T-helper 17 cell (primary cell): ENCODE measurements at regions not wholly inside any gene's neighbourhood (a gene's known extent, or its start where the extent isn't known, plus 50 kb on each side); places are given as distances from the start of the nearest gene placed in this dataset.
"Not testable (repeated sequence)": the region's sequence is repeated elsewhere in the genome, so short reads cannot be mapped to it uniquely, and the experiment has no call there.

Source experiments
- ATAC-seq: fragments of 150-1000 bp; cut with Tn5 transposase; 2 replicates; pipeline ENCODE4 v1.10.0; 2021; ENCODE audit warnings: mild to moderate bottlenecking, moderate library complexity
- DNase-seq, 3 donors: peaks; one replicate each; pipeline versions ENCODE4 v3.0.0 to v3.0.0-alpha.2; 2020 to 2021
- H3K9me3 ChIP-seq: one replicate; pipeline ENCODE4 v1.7.0; 2013; ENCODE audit warnings: low read length, mild to moderate bottlenecking; ENCODE audit not compliant: control insufficient read depth, poor library complexity, severe bottlenecking
- H3K27ac Mint-ChIP-seq: one replicate; pipeline ENCODE4 v1.8.0; 2022; ENCODE audit warnings: mild to moderate bottlenecking, moderate library complexity, mixed read lengths
- H3K27me3 Mint-ChIP-seq: one replicate; pipeline ENCODE4 v1.8.0; 2022; ENCODE audit warnings: mixed read lengths
- H3K36me3 Mint-ChIP-seq: one replicate; pipeline ENCODE4 v1.8.0; 2022; ENCODE audit warnings: low read depth, mixed read lengths
- H3K4me1 Mint-ChIP-seq: one replicate; pipeline ENCODE4 v1.8.0; 2022; ENCODE audit warnings: mild to moderate bottlenecking, mixed read lengths
- H3K4me3 Mint-ChIP-seq: one replicate; pipeline ENCODE4 v1.8.0; 2022; ENCODE audit warnings: mild to moderate bottlenecking, moderate library complexity, mixed read lengths

- Mint-ChIP-seq H3K36me3 (no peaks in the 10 kb centered on the region), H3K4me1 (no peaks in the 10 kb centered on the region), H3K4me3 (no peak overlapping the region), H3K27ac (no peak overlapping the region), H3K27me3 (peaks cover 9% of the 10 kb centered on the region)
- DNase-seq (no peak), ATAC-seq (no peak)
- no peaks in the 10 kb centered on the region for H3K9me3 ChIP-seq
Observed at GRCh38 chr2:175823002-175823706, 178.9 kb downstream of the LNPK start.

GRCh38 chr2:175817221-175817620 lies 184.8 kb downstream of the LNPK start:
- H3K27ac Mint-ChIP-seq, result no peak overlapping the region
- no peaks in the 10 kb centered on the region for H3K4me1 Mint-ChIP-seq
- peaks cover 4% of the 10 kb centered on the region for H3K27me3 Mint-ChIP-seq
- no peak for ATAC-seq
- no peaks in the 10 kb centered on the region for H3K36me3 Mint-ChIP-seq
- H3K9me3 ChIP-seq, result no peaks in the 10 kb centered on the region
- no peak for DNase-seq
- no peak overlapping the region for H3K4me3 Mint-ChIP-seq

- Mint-ChIP-seq H3K27me3 (peaks cover 7% of the 10 kb centered on the region), H3K4me3 (no peak overlapping the region), H3K4me1 (no peaks in the 10 kb centered on the region), H3K36me3 (no peaks in the 10 kb centered on the region), H3K27ac (no peak overlapping the region)
- no peak for DNase-seq
- ATAC-seq, result no peak
- no peaks in the 10 kb centered on the region for H3K9me3 ChIP-seq
Observed at GRCh38 chr2:175815537-175815936, 186.5 kb downstream of the LNPK start.

- ATAC-seq, result no peak
- no peak for DNase-seq
- no peak overlapping the region for H3K4me3 Mint-ChIP-seq
- H3K9me3 ChIP-seq, result no peaks in the 10 kb centered on the region
- no peaks in the 10 kb centered on the region for H3K4me1 Mint-ChIP-seq
- H3K27ac Mint-ChIP-seq, result no peak overlapping the region
- H3K36me3 Mint-ChIP-seq, result no peaks in the 10 kb centered on the region
- H3K27me3 Mint-ChIP-seq, result peaks cover 20% of the 10 kb centered on the region
Observed at GRCh38 chr2:175811971-175812370, 190.1 kb downstream of the LNPK start.

- no peak overlapping the region for H3K27ac Mint-ChIP-seq
Observed at GRCh38 chr2:175808858-175809257, 193.2 kb downstream of the LNPK start.

GRCh38 chr2:175808078-175808477 lies 194.0 kb downstream of the LNPK start:
- Mint-ChIP-seq H3K4me1 (no peaks in the 10 kb centered on the region), H3K27me3 (peaks cover 39% of the 10 kb centered on the region), H3K4me3 (no peak overlapping the region), H3K36me3 (no peaks in the 10 kb centered on the region), H3K27ac (no peak overlapping the region)
- H3K9me3 ChIP-seq, result no peaks in the 10 kb centered on the region
- DNase-seq (no peak), ATAC-seq (no peak)

More at GRCh38 chr2:175808858-175809257, 193.2 kb downstream of the LNPK start:
- H3K9me3 ChIP-seq, result no peaks in the 10 kb centered on the region
- Mint-ChIP-seq H3K4me1 (no peaks in the 10 kb centered on the region), H3K36me3 (no peaks in the 10 kb centered on the region), H3K27me3 (peaks cover 39% of the 10 kb centered on the region), H3K4me3 (no peak overlapping the region)
- no peak for DNase-seq
- ATAC-seq, result no peak

GRCh38 chr2:175807031-175807873 lies 194.8 kb downstream of the LNPK start:
- H3K4me3 Mint-ChIP-seq, result no peak overlapping the region
- no peak for ATAC-seq
- no peaks in the 10 kb centered on the region for H3K4me1 Mint-ChIP-seq
- no peak for DNase-seq
- H3K36me3 Mint-ChIP-seq, result no peaks in the 10 kb centered on the region
- H3K9me3 ChIP-seq, result no peaks in the 10 kb centered on the region
- peaks cover 46% of the 10 kb centered on the region for H3K27me3 Mint-ChIP-seq
- H3K27ac Mint-ChIP-seq, result no peak overlapping the region

- Mint-ChIP-seq H3K27me3 (peaks cover 48% of the 10 kb centered on the region), H3K36me3 (no peaks in the 10 kb centered on the region), H3K4me1 (no peaks in the 10 kb centered on the region), H3K27ac (no peak overlapping the region), H3K4me3 (no peak overlapping the region)
- ATAC-seq (no peak), DNase-seq (no peak)
- no peaks in the 10 kb centered on the region for H3K9me3 ChIP-seq
Observed at GRCh38 chr2:175806570-175806969, 195.5 kb downstream of the LNPK start.

- Mint-ChIP-seq H3K36me3 (no peaks in the 10 kb centered on the region), H3K4me3 (no peak overlapping the region), H3K27ac (no peak overlapping the region), H3K27me3 (peaks cover 44% of the 10 kb centered on the region), H3K4me1 (no peaks in the 10 kb centered on the region)
- DNase-seq (no peak), ATAC-seq (no peak)
- no peaks in the 10 kb centered on the region for H3K9me3 ChIP-seq
Observed at GRCh38 chr2:175806125-175806490, 196.0 kb downstream of the LNPK start.

GRCh38 chr2:175805442-175806124 lies 196.5 kb downstream of the LNPK start:
- Mint-ChIP-seq H3K4me1 (no peaks in the 10 kb centered on the region), H3K36me3 (no peaks in the 10 kb centered on the region), H3K4me3 (no peak overlapping the region), H3K27me3 (peaks cover 42% of the 10 kb centered on the region), H3K27ac (no peak overlapping the region)
- DNase-seq (no peak), ATAC-seq (no peak)
- no peaks in the 10 kb centered on the region for H3K9me3 ChIP-seq

GRCh38 chr2:175804122-175804521 lies 197.9 kb downstream of the LNPK start:
- Mint-ChIP-seq H3K36me3 (no peaks in the 10 kb centered on the region), H3K4me3 (no peak overlapping the region), H3K27me3 (peaks cover 42% of the 10 kb centered on the region), H3K4me1 (no peaks in the 10 kb centered on the region), H3K27ac (no peak overlapping the region)
- DNase-seq (no peak), ATAC-seq (no peak)
- no peaks in the 10 kb centered on the region for H3K9me3 ChIP-seq

- H3K36me3 Mint-ChIP-seq, ATAC-seq, DNase-seq, H3K4me1 Mint-ChIP-seq, H3K27me3 Mint-ChIP-seq, H3K9me3 ChIP-seq, H3K27ac Mint-ChIP-seq, H3K4me3 Mint-ChIP-seq: not testable (repeated sequence)
Observed at GRCh38 chr2:175796422-175796821, 205.6 kb downstream of the LNPK start.

- Mint-ChIP-seq H3K4me3 (no peak overlapping the region), H3K27ac (no peak overlapping the region), H3K4me1 (no peaks in the 10 kb centered on the region), H3K36me3 (no peaks in the 10 kb centered on the region), H3K27me3 (peaks cover 5% of the 10 kb centered on the region)
- H3K9me3 ChIP-seq, result no peaks in the 10 kb centered on the region
- ATAC-seq, result no peak
- no peak for DNase-seq
Observed at GRCh38 chr2:175793648-175794047, 208.4 kb downstream of the LNPK start.
